ENCODE measurements at regions not wholly inside any gene's neighbourhood (a gene's known extent, or its start where the extent isn't known, plus 50 kb on each side); places are given as distances from the start of the nearest gene placed in this dataset.

GRCh38 chr17:51510940-51511339 lies 250.6 kb downstream of the UTP18 start:
- TF ChIP-seq CTCF (IDR thresholded peaks at IDR 0.05; ENCODE audit: insufficient read depth, low read depth, low read length, missing control alignments), result no peak
- no peak overlapping the region for H3K4me3 ChIP-seq (ENCODE audit: low read depth, low read length)
- no peak for DNase-seq (ENCODE audit: low read depth)

GRCh38 chr17:51512220-51512907 lies 252.0 kb downstream of the UTP18 start:
- no peak for DNase-seq (ENCODE audit: low read depth)
- no peak overlapping the region for H3K4me3 ChIP-seq (ENCODE audit: low read depth, low read length)
- TF ChIP-seq CTCF (IDR thresholded peaks at IDR 0.05; ENCODE audit: insufficient read depth, low read depth, low read length, missing control alignments), result no peak

GRCh38 chr17:51516924-51517323 lies 256.6 kb downstream of the UTP18 start:
- TF ChIP-seq CTCF (IDR thresholded peaks at IDR 0.05; ENCODE audit: insufficient read depth, low read depth, low read length, missing control alignments), result no peak

GRCh38 chr17:51524524-51524923 lies 264.2 kb downstream of the UTP18 start:
- no peak for DNase-seq (ENCODE audit: low read depth)
- no peak overlapping the region for H3K4me3 ChIP-seq (ENCODE audit: low read depth, low read length)
- no peak for TF ChIP-seq CTCF (IDR thresholded peaks at IDR 0.05; ENCODE audit: insufficient read depth, low read depth, low read length, missing control alignments)

More at GRCh38 chr17:51516924-51517323, 256.6 kb downstream of the UTP18 start:
- no peak overlapping the region for H3K4me3 ChIP-seq (ENCODE audit: low read depth, low read length)
- DNase-seq (ENCODE audit: low read depth), result no peak

- DNase-seq (ENCODE audit: low read depth), result no peak
- H3K4me3 ChIP-seq (ENCODE audit: low read depth, low read length), result no peak overlapping the region
- no peak for TF ChIP-seq CTCF (IDR thresholded peaks at IDR 0.05; ENCODE audit: insufficient read depth, low read depth, low read length, missing control alignments)
Observed at GRCh38 chr17:51526507-51526906, 266.2 kb downstream of the UTP18 start.

GRCh38 chr17:51527225-51527982 lies 267.1 kb downstream of the UTP18 start:
- DNase-seq (ENCODE audit: low read depth), result no peak
- no peak for TF ChIP-seq CTCF (IDR thresholded peaks at IDR 0.05; ENCODE audit: insufficient read depth, low read depth, low read length, missing control alignments)

More at GRCh38 chr17:51527225-51527982, 267.1 kb downstream of the UTP18 start:
- H3K4me3 ChIP-seq (ENCODE audit: low read depth, low read length), result no peak overlapping the region
